Activated CD4-positive, alpha-beta T cell treated with anti-CD3 and anti-CD28 coated beads for 36 hours (primary cell): ENCODE measurements at regions not wholly inside any gene's neighbourhood (a gene's known extent, or its start where the extent isn't known, plus 50 kb on each side); places are given as distances from the start of the nearest gene placed in this dataset.
"Not testable (repeated sequence)": the region's sequence is repeated elsewhere in the genome, so short reads cannot be mapped to it uniquely, and the experiment has no call there.

ENCODE experiments used
- ATAC-seq: fragments of 200-7000 bp; cut with Tn5 transposase; one replicate; pipeline ENCODE4 v1.10.0; 2021; ENCODE audit warnings: mild to moderate bottlenecking, moderate library complexity
- CTCF ChIA-PET: fragments of 350-600 bp; sonication (Branson Sonifier 250); formaldehyde crosslinking; loops from one replicate; lab custom pipeline; 2021; ENCODE audit warnings: antibody characterized with exemption; lab: Charles Lee
- POLR2A ChIA-PET: fragments of 350-600 bp; sonication (Branson Sonifier 250); formaldehyde crosslinking; loops from one replicate; lab custom pipeline; 2021; ENCODE audit warnings: antibody characterized with exemption, inconsistent platforms; lab: Charles Lee
- DNase-seq: peaks from one replicate; pipeline ENCODE4 v3.0.0-alpha.2; 2020
- H3K27ac Mint-ChIP-seq: one replicate; pipeline ENCODE4 v1.8.0; 2021; ENCODE audit warnings: mixed read lengths
- H3K27me3 Mint-ChIP-seq: one replicate; pipeline ENCODE4 v1.8.0; 2021; ENCODE audit warnings: mixed read lengths
- H3K36me3 Mint-ChIP-seq: one replicate; pipeline ENCODE4 v1.8.0; 2021; ENCODE audit warnings: low read depth, mixed read lengths
- H3K4me1 Mint-ChIP-seq: one replicate; pipeline ENCODE4 v1.8.0; 2021; ENCODE audit warnings: mixed read lengths
- H3K4me3 Mint-ChIP-seq: one replicate; pipeline ENCODE4 v1.8.0; 2021; ENCODE audit warnings: mild to moderate bottlenecking, moderate library complexity, mixed read lengths
- H3K9me3 Mint-ChIP-seq: one replicate; pipeline ENCODE4 v1.8.0; 2021; ENCODE audit warnings: low read depth, mixed read lengths
- intact Hi-C, 2 experiments: fragments of 100-400 bp; cut with DNase I in 1 of 2; cut with micrococcal nuclease in 1 of 2; formaldehyde crosslinking; loops; one replicate each; pipeline versions ENCODE4 v1.14.2 to v1.15.1; 2022 to 2024; cut with DNase I, micrococcal nuclease

GRCh38 chr17:45554479-45554878 lies 64.0 kb upstream of the PLEKHM1 start:
- H3K4me1 Mint-ChIP-seq, DNase-seq, CTCF ChIA-PET, H3K9me3 Mint-ChIP-seq, intact Hi-C loops, H3K27me3 Mint-ChIP-seq, POLR2A ChIA-PET, ATAC-seq, H3K27ac Mint-ChIP-seq, H3K36me3 Mint-ChIP-seq, H3K4me3 Mint-ChIP-seq: not testable (repeated sequence)

- H3K4me3 Mint-ChIP-seq, H3K27ac Mint-ChIP-seq, DNase-seq, H3K4me1 Mint-ChIP-seq, H3K36me3 Mint-ChIP-seq, H3K9me3 Mint-ChIP-seq, intact Hi-C loops, H3K27me3 Mint-ChIP-seq, POLR2A ChIA-PET, CTCF ChIA-PET, ATAC-seq: not testable (repeated sequence)
Observed at GRCh38 chr17:45558821-45559220, 68.3 kb upstream of the PLEKHM1 start.

DNA sequence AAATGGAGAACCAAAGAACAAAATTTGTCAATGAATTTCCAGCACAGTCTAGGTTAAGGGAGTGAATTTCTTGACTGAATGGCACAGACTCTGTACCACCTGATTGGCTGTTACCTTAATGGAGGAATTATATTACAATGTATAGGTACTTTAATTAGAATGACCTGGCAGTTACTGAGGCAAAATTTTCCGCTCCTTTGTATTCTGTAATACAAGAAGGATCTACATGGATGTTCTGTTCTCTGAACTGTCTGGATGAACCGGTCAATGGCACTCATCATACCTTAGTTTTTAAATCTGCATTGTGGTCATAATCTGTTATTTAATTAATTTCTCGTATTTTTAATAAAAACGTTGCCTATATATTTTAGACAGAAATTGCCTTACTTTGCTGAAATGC lies 72.3 kb upstream of the PLEKHM1 start:
- H3K4me3 Mint-ChIP-seq, ATAC-seq, POLR2A ChIA-PET, H3K27me3 Mint-ChIP-seq, CTCF ChIA-PET, H3K36me3 Mint-ChIP-seq, intact Hi-C loops, H3K27ac Mint-ChIP-seq, H3K9me3 Mint-ChIP-seq, DNase-seq: not testable (repeated sequence)
- H3K4me1 Mint-ChIP-seq, result peaks cover 14% of the 10 kb centered on the region

DNA sequence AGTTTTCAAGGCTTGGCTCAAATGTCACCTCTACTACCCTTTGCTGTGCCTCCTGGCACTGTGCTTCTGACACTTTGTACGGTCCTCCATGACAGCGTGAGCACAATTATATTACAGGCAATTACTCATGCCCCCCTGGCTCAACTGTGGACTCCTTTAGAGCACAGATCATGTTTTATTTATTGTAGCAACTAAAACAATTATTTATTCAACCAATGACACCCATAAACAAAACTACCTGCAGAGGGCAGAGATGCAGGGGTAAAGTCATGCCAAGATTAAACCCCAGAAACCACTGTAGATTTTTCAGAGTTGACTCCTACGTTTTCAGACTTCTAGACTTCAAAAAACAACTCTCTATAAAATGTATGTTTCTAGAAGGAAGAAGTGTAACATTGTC lies 72.8 kb upstream of the PLEKHM1 start:
- H3K9me3 Mint-ChIP-seq, POLR2A ChIA-PET, H3K36me3 Mint-ChIP-seq, H3K27me3 Mint-ChIP-seq, H3K4me3 Mint-ChIP-seq, H3K27ac Mint-ChIP-seq, intact Hi-C loops, DNase-seq, CTCF ChIA-PET: not testable (repeated sequence)
- peaks cover 15% of the 10 kb centered on the region for H3K4me1 Mint-ChIP-seq
- ATAC-seq, result peak; percentile 23

GRCh38 chr17:45568275-45568674 lies 77.8 kb upstream of the PLEKHM1 start:
- H3K4me3 Mint-ChIP-seq, ATAC-seq, DNase-seq, CTCF ChIA-PET, intact Hi-C loops, H3K27ac Mint-ChIP-seq, H3K27me3 Mint-ChIP-seq, H3K9me3 Mint-ChIP-seq, POLR2A ChIA-PET, H3K36me3 Mint-ChIP-seq: not testable (repeated sequence)
- peaks cover 15% of the 10 kb centered on the region for H3K4me1 Mint-ChIP-seq

DNA sequence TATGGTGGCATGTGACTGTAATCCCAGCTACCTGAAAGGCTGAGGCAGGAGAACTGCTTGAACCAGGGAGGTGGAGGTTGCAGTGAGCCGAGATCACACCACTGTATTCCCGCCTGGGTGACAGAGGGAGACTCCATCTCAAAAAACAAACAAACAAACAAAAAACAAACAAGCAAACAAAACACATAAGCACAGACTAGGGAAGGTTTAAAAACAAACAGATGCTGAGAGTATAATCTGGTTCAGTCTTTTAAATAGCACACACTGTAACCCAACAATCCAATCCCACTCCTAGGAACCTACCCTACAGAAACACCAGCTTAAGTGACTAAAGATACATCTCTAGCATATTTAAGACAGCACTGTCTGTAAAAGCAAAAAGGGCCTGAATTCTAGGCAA lies 82.8 kb upstream of the PLEKHM1 start:
- H3K27ac Mint-ChIP-seq, H3K4me3 Mint-ChIP-seq, H3K27me3 Mint-ChIP-seq, H3K9me3 Mint-ChIP-seq, CTCF ChIA-PET, intact Hi-C loops, ATAC-seq, H3K36me3 Mint-ChIP-seq, POLR2A ChIA-PET, DNase-seq: not testable (repeated sequence)
- peaks cover 29% of the 10 kb centered on the region for H3K4me1 Mint-ChIP-seq

DNA sequence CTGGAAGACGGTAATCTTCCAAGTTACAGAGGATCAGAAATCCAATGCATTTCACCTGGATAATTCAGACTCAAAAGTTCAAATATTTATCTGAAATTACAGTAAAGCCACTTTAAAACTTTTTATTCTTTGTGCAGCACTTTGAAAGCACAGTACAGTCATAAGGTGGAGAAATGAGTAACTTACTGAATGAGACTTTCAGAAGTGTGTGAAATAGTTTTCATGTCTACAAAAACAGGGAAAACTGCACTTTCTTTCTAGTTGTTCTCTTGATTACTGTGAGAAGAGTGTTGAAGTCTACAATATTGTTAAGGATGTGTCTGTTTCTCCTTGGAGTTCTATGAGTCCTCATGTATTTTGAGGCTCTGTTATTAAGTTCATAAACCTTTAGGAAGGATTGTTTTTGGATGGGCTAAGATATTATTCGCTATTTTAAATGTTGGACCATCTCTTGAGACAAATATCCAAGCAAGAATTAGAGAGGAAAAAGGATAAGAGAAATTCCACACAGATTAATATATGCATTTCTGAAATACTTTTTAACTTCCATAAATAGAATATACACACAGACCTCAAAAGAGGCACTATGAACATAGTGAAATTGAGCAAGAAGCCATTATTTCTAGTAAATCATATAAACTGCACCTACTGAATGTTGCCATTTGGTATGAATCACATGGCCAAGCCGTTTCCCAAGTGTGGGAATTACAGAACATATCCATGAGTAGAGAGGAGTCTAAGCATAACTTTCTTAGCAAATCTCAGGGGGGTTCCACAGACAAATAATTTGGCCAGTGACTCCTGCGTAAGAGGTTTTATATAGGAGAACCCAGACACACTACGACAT lies 83.6 kb upstream of the PLEKHM1 start:
- H3K27me3 Mint-ChIP-seq, result no peaks in the 10 kb centered on the region
- DNase-seq (no peak), ATAC-seq (peak; percentile 82)
- intact Hi-C loops, result no loop called here
- no peak overlapping the region for H3K27ac Mint-ChIP-seq
- H3K4me1 Mint-ChIP-seq, result peaks cover 27% of the 10 kb centered on the region
- H3K9me3 Mint-ChIP-seq, result no peaks in the 10 kb centered on the region
- ChIA-PET CTCF (no interaction called here), POLR2A (no interaction called here)
- H3K36me3 Mint-ChIP-seq, result peaks cover 3% of the 10 kb centered on the region
- H3K4me3 Mint-ChIP-seq, result no peak overlapping the region

- H3K27ac Mint-ChIP-seq, result no peak overlapping the region
- H3K4me1 Mint-ChIP-seq, result peaks cover 38% of the 10 kb centered on the region
- POLR2A ChIA-PET, result no interaction called here
Observed at GRCh38 chr17:45575126-45575885, 84.8 kb upstream of the PLEKHM1 start.

GRCh38 chr17:45576527-45577307 lies 86.2 kb upstream of the PLEKHM1 start:
- not testable (repeated sequence) for ATAC-seq, H3K4me3 Mint-ChIP-seq, DNase-seq

More at GRCh38 chr17:45575126-45575885, 84.8 kb upstream of the PLEKHM1 start:
- H3K4me3 Mint-ChIP-seq, result no peak overlapping the region
- H3K36me3 Mint-ChIP-seq, result peaks cover 3% of the 10 kb centered on the region
- intact Hi-C loops, result no loop called here
- H3K27me3 Mint-ChIP-seq, result no peaks in the 10 kb centered on the region
- CTCF ChIA-PET, result no interaction called here
- no peaks in the 10 kb centered on the region for H3K9me3 Mint-ChIP-seq
- peak; percentile 53 for ATAC-seq
- DNase-seq, result no peak

DNA sequence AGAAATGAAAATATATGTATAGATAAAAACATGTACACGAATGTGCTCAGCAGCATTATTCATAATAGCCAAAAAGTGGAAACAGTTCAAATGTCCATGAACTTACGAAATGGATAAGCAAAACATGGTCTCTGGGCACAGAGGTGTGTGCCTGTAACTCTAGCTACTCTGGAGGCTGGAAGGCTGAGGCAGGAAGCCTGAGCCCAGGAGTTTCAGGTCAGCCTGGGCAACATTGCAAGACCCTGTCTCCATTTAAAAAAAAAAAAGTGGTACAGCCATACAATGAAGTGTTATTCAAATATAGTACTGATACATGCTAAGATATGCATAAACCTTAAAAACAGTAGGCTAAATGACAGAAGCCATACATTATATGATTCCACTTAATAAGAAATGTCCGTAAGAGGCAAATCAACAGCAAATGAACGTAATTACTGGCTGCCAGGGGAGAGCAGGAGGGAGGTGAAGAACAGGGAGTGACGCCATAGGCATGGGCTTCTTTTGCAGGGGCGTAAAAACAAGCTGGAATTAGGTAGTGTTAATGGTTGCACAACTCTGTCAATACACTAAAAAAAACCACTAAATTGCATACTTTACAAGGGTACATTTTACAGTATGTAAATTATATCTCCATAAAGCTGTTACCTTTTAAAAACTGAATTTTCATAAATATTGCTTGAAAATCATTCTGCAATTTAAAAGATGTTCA lies 87.2 kb upstream of the PLEKHM1 start:
- H3K27me3 Mint-ChIP-seq, result no peaks in the 10 kb centered on the region
- CTCF ChIA-PET, result interaction anchor here (0.7 kb wide), 1 partner anchor 358 kb away, joined by 3 read pairs; no protein-coding TSS in a partner anchor
- no peaks in the 10 kb centered on the region for H3K9me3 Mint-ChIP-seq
- ATAC-seq (no peak), DNase-seq (no peak)
- H3K4me1 Mint-ChIP-seq, result peaks cover 45% of the 10 kb centered on the region
- POLR2A ChIA-PET, result no interaction called here
- H3K36me3 Mint-ChIP-seq, result peaks cover 5% of the 10 kb centered on the region
- no peak overlapping the region for H3K27ac Mint-ChIP-seq
- H3K4me3 Mint-ChIP-seq, result no peak overlapping the region
- intact Hi-C loops, result no loop called here

More at GRCh38 chr17:45576527-45577307, 86.2 kb upstream of the PLEKHM1 start:
- intact Hi-C loops, H3K27ac Mint-ChIP-seq, H3K27me3 Mint-ChIP-seq, CTCF ChIA-PET, H3K36me3 Mint-ChIP-seq, POLR2A ChIA-PET, H3K9me3 Mint-ChIP-seq: not testable (repeated sequence)
- peaks cover 43% of the 10 kb centered on the region for H3K4me1 Mint-ChIP-seq
